IPS-15b (cell line): ENCODE measurements at regions not wholly inside any gene's neighbourhood (a gene's known extent, or its start where the extent isn't known, plus 50 kb on each side); places are given as distances from the start of the nearest gene placed in this dataset.

Experiments
- H3K27me3 ChIP-seq: one replicate; pipeline ENCODE4 v1.6.1; 2013; ENCODE audit warnings: low read length; ENCODE audit not compliant: control insufficient read depth, insufficient read depth
- H3K36me3 ChIP-seq: one replicate; pipeline ENCODE4 v1.6.1; 2013; ENCODE audit warnings: low read length; ENCODE audit not compliant: control insufficient read depth, insufficient read depth
- H3K4me1 ChIP-seq: one replicate; pipeline ENCODE4 v1.6.1; 2013; ENCODE audit warnings: mild to moderate bottlenecking, low read length; ENCODE audit not compliant: control insufficient read depth, insufficient read depth
- H3K4me3 ChIP-seq: one replicate; pipeline ENCODE4 v1.5.1; 2013; ENCODE audit warnings: low read depth, low read length
- H3K9ac ChIP-seq: one replicate; pipeline ENCODE4 v1.6.1; 2013; ENCODE audit warnings: low read depth, mild to moderate bottlenecking, low read length
- H3K9me3 ChIP-seq: one replicate; pipeline ENCODE4 v1.6.1; 2013; ENCODE audit warnings: mild to moderate bottlenecking, low read length; ENCODE audit not compliant: control insufficient read depth, insufficient read depth

DNA sequence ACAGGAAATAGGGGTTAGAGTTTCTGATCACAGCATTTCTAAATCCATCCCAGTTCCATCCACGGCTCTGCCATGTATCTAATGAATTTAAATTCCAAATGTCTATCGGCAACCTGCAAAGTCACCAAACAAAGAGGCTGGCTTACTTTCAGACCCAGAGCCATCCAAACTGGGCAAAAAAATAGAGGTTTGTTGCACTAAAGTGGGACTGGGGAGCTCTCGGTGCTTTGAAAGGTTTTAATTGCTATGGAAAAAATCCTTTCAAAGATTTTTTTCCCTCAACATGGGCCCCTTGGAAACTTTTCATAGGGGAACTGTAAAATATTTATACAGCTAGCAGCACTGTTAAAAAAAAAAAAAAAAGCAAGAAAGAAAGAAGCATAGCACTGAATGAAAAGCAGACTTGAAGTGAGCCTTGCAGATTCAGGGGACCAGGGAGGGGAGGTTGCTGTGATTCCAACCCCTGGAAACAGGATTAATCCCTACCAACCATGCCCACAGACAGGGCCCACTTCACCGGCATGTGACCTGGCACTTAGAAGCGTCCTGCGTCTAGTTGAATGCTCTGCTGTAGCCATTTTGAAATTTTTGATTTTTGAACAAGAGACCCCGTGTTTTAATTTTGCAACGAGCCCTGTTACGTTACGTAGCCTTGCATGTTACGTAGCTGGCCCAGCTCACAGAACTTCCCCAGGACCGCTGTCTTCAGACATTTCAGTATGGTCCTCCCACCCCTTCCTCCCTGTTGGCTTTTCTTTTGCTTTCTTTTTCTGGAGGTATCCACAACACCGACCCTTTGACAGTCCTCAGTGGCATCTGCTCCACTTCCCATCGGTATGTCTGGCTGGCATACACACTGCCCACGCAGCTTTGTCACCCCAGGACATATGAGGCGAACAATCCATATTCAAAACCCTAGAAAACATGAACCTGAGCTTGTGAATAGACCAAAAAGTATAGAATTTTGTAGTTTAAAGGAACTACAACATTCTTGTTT is 105.3 kb upstream of the NFIB start:
- no peaks in the 10 kb centered on the region for H3K36me3 ChIP-seq
- H3K27me3 ChIP-seq, result no peaks in the 10 kb centered on the region
- peaks cover 24% of the 10 kb centered on the region for H3K4me1 ChIP-seq
- H3K9me3 ChIP-seq, result no peaks in the 10 kb centered on the region
- no peak overlapping the region for H3K4me3 ChIP-seq
- no peak overlapping the region for H3K9ac ChIP-seq

DNA sequence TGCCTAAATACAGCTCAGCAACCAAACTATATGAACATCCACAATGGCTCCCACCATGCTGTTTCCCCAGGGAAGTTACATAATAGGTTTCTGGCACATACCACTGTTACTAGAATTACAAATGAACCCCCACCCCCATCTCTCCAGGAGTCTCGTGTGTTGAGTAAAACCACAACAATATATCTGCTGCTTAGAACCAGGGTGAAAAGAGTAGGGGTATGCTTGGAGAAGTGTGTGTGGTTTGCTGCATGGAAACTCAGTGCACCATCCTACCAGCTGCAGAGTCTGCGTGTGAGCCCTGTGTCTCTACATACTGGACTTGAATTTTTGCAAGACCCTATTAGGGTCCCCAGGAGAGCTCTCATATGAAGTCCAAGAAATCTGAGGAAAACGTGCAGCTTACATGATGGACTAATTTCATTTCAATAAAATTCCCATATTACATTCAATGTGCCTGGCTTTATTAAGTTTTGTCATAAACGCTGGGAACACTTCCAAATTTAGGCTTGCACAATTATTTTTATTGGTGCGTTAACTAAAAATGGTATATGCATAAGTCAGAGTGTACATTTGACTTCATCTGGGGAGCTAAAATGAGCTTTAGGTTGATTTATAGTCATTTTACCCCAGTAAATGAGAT is 104.5 kb upstream of the NFIB start:
- no peaks in the 10 kb centered on the region for H3K9me3 ChIP-seq
- H3K4me1 ChIP-seq, result peaks cover 16% of the 10 kb centered on the region
- H3K4me3 ChIP-seq, result no peak overlapping the region
- H3K36me3 ChIP-seq, result no peaks in the 10 kb centered on the region
- H3K27me3 ChIP-seq, result no peaks in the 10 kb centered on the region
- no peak overlapping the region for H3K9ac ChIP-seq

DNA sequence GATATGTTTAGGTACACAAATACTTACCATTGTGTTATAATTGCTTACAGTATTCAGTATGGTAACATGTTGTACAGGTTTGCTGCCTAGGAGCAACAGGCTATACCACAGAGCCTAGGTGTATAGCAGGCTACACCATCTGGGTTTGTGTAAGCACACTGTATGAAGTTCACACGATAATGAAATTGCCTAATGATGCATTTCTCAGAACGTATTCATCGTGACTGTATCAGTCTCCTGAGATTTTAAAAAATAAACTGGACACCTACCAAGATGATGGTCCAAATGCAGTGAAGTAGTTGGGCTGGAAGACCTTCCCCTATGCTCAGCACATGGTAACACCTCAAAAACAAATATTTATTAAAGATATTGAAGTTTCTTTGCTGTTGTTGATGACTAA is 103.3 kb upstream of the NFIB start:
- H3K9ac ChIP-seq, result no peak overlapping the region
- no peaks in the 10 kb centered on the region for H3K27me3 ChIP-seq
- H3K4me3 ChIP-seq, result no peak overlapping the region
- H3K4me1 ChIP-seq, result peaks cover 13% of the 10 kb centered on the region
- no peaks in the 10 kb centered on the region for H3K9me3 ChIP-seq
- no peaks in the 10 kb centered on the region for H3K36me3 ChIP-seq

DNA sequence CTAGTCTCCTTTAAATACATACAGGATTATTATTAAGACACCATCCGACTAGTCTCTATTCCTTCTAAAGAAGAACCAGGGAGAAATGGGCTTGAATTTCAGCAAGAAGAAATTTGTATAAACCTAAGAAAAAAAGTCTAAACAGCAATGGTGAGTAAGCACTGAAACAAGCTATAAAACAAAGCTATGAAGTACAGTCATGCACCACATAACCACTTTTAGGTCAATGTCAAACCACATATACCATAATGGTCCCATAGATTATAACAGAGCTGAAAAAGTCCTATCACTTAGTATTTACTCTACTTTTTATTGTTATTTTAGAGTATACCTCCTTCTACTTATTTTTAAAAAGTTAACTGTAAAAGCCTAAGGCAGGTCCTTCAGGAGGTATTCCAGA is 102.0 kb upstream of the NFIB start:
- no peak overlapping the region for H3K4me3 ChIP-seq
- no peak overlapping the region for H3K9ac ChIP-seq
- peaks cover 5% of the 10 kb centered on the region for H3K4me1 ChIP-seq
- no peaks in the 10 kb centered on the region for H3K36me3 ChIP-seq
- peaks cover 2% of the 10 kb centered on the region for H3K27me3 ChIP-seq
- H3K9me3 ChIP-seq, result no peaks in the 10 kb centered on the region

DNA sequence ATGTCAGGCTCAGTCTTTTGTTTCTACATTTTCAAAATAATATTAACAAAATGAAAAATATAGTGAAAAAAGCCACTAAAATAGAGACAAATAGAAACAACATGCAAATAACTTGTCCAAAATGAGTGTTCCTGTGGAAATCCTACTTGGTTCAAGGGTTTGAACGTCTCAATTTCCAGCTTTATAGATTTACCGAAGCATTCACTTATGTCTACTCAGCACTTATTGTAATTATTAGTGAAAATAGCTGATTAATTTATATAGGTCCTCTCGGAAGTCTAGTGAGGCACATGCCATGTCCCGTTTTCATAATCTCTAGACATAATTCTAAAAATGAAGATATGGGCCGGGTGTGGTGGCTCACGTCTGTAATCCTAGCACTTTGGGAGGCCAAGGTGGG is 99.9 kb upstream of the NFIB start:
- H3K9me3 ChIP-seq, result no peaks in the 10 kb centered on the region
- peaks cover 4% of the 10 kb centered on the region for H3K27me3 ChIP-seq
- H3K4me3 ChIP-seq, result no peak overlapping the region
- H3K9ac ChIP-seq, result no peak overlapping the region
- H3K36me3 ChIP-seq, result no peaks in the 10 kb centered on the region
- H3K4me1 ChIP-seq, result peaks cover 5% of the 10 kb centered on the region

DNA sequence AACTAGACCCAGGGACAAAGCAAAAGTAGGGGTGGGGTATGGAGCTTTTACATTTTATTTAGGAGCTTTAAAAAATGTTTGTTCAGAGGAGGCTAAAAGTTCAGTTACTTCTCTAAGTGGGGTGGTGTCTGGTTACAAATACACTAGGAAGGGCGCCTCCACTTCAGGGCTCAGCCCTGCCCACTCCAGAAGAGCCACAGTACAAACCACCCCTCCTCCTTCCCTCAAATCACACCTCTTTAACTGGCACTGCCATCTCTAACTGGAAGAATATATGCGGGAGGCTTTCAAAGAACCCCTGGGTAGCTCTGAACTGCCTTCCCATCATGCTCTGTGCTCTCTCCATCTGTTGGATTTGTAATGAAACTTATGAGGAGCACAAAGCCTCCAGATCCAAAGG is 98.8 kb upstream of the NFIB start:
- Histone ChIP-seq H3K27me3 (peaks cover 4% of the 10 kb centered on the region), H3K4me1 (no peaks in the 10 kb centered on the region), H3K4me3 (no peak overlapping the region), H3K9ac (no peak overlapping the region), H3K36me3 (no peaks in the 10 kb centered on the region), H3K9me3 (no peaks in the 10 kb centered on the region)

DNA sequence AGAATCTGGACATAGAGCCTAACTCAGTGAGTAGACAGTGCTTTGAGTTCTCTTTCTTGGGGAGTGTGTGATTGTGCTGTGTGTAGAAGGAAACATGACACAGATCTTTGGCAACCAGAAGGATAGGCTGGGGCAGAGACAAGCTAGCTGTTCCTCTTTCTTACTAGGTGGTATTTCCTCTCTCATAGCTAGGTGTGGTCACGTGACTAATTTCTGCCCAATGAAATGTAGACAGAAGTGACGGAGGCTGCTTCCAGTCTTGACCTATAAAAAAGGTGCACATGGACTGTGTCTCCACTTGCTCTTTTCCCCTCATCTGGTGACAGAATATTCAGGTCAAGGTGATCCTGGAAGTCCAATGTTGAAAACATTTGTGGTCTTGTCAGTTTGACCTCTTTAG is 92.5 kb upstream of the NFIB start:
- Histone ChIP-seq H3K9me3 (no peaks in the 10 kb centered on the region), H3K9ac (no peak overlapping the region), H3K4me1 (no peaks in the 10 kb centered on the region), H3K27me3 (peaks cover 3% of the 10 kb centered on the region), H3K36me3 (no peaks in the 10 kb centered on the region), H3K4me3 (no peak overlapping the region)

DNA sequence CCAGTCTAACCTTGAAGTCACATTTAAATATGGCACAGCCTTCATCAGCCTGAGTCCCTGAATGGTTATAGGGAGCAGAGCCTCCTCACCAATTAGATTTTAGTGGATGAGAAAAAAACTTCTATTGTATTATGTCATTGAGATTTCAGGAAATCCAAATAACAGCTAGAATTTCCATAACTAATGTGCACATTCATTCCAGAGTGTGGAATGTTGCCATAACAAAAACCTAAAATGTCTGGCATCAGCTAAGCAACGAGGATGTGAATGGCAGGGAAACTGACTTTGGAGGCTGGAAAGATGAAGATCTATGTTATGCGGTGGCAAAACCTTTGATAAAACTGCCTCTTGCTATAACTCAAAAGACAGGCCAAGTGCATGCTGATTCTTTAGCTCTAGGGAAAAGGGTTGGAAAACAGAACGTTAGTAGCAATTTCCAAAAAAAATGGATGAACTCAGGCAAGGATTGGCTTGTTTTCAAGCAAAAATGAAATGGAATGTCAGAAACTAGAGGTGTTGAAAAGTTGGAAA is 91.3 kb upstream of the NFIB start:
- no peaks in the 10 kb centered on the region for H3K36me3 ChIP-seq
- H3K4me1 ChIP-seq, result no peaks in the 10 kb centered on the region
- H3K9me3 ChIP-seq, result no peaks in the 10 kb centered on the region
- no peaks in the 10 kb centered on the region for H3K27me3 ChIP-seq
- H3K4me3 ChIP-seq, result no peak overlapping the region
- no peak overlapping the region for H3K9ac ChIP-seq

DNA sequence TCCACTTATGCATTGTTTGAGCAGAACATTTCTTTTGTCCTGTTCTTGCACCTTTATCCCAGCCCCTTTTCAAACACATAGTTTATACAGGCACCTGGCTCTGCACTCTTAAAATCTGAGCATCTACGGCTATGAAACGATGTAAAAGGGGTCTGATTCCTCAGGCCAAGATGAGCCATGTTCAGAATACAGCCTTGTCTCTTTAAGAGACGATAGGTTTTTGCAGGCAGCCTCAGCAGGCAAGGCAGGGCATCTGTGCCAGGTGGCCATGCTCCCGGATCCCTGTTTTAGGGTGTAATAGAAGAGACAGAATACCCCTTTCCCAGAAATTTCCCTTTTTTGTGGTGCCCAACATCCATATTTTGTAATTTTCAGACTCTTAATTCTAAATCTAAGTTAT is 89.1 kb upstream of the NFIB start:
- no peaks in the 10 kb centered on the region for H3K4me1 ChIP-seq
- H3K27me3 ChIP-seq, result no peaks in the 10 kb centered on the region
- no peak overlapping the region for H3K9ac ChIP-seq
- no peaks in the 10 kb centered on the region for H3K36me3 ChIP-seq
- H3K4me3 ChIP-seq, result no peak overlapping the region
- no peaks in the 10 kb centered on the region for H3K9me3 ChIP-seq

DNA sequence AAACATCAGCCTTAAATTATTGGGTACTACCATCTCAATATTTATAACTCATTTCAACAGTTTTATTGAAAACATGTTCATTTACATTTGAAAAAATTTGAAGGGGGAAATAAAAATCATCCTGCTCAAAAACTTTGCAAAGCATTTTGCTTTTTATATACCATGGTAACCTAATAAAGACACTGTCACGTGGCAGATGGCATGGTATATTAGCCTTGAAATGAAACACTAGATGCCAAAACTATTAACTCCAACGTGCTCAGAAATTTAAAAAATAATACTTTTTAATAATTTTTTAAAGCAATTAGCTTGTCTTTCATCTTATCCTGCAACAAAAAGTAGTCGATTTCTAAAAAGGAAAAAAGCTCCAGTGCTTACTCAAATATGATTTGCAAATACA is 88.6 kb upstream of the NFIB start:
- Histone ChIP-seq H3K27me3 (no peaks in the 10 kb centered on the region), H3K9ac (no peak overlapping the region), H3K9me3 (no peaks in the 10 kb centered on the region), H3K36me3 (no peaks in the 10 kb centered on the region), H3K4me1 (no peaks in the 10 kb centered on the region), H3K4me3 (no peak overlapping the region)

DNA sequence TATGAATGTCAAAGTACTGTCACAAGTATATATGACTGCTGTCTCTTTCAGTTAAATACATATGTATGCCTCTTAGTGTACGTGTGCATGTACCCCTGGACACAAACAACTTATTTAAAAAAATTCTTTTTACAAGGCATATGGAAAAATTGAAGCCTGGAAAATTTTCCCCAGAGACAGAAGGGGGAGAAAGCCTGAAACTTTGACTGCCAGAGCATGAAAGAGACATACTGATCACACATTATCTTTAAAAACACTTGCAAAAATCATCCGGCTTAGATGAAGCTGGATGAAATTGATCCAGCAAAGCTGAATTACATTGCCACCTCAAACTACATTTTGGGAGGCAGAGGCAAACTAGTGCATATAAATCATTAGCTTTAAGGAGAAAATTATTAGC is 88.0 kb upstream of the NFIB start:
- no peaks in the 10 kb centered on the region for H3K9me3 ChIP-seq
- no peak overlapping the region for H3K4me3 ChIP-seq
- no peaks in the 10 kb centered on the region for H3K36me3 ChIP-seq
- no peaks in the 10 kb centered on the region for H3K27me3 ChIP-seq
- no peak overlapping the region for H3K9ac ChIP-seq
- H3K4me1 ChIP-seq, result no peaks in the 10 kb centered on the region

DNA sequence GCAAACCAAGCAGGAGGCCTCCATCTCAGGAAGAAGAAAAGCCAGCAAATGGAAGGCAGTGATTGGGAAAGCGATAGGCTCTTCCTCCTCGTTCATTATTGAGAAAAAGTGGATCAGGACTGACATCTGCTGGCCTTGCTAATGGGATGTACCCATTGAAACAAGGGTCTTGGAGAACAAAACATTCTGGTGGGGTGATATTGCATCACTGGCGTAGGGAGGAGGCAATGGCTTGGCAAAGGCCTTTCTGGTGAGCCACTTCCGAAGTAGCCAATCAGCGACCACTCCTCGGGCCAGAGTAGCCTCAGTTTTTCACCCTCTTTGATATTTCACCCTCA is 86.7 kb upstream of the NFIB start:
- H3K36me3 ChIP-seq, result no peaks in the 10 kb centered on the region
- no peaks in the 10 kb centered on the region for H3K9me3 ChIP-seq
- no peak overlapping the region for H3K9ac ChIP-seq
- H3K27me3 ChIP-seq, result no peaks in the 10 kb centered on the region
- H3K4me3 ChIP-seq, result no peak overlapping the region
- H3K4me1 ChIP-seq, result no peaks in the 10 kb centered on the region
